ENCODE measurements at regions not wholly inside any gene's neighbourhood (a gene's known extent, or its start where the extent isn't known, plus 50 kb on each side); places are given as distances from the start of the nearest gene placed in this dataset.
A peak's percentile ranks its signal among the peaks of the same experiment; 100 is the strongest.
"Not testable (repeated sequence)": the region's sequence is repeated elsewhere in the genome, so short reads cannot be mapped to it uniquely, and the experiment has no call there.

DNA sequence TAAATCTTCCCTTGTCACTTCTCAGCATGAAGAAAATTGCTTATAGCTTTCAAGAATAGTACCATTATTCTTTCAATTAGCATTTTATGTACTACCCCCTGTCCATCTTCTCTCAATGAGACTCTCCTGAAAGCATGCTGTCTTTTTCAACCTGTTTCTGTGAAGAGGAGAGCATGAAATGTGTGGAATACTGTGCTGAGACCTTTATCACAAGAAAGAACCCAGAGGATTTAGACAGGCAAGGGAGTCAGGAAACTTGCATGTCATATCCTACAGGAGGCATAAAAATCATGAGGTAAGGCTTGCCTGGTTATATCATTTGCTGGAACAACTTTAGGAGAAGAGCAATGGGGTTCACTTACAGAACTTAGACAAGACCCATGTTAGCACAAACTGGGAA lies 56.7 kb upstream of the LPAR1 start:
- DNase-seq (no peak), ATAC-seq (peak in 2 of 4 donors; percentile 20 to 26)
- H3K27me3 ChIP-seq, result no peaks in the 10 kb centered on the region
- intact Hi-C loops (cut with DNase I), result no loop called here
- no peaks in the 10 kb centered on the region for H3K36me3 ChIP-seq
- peak overlapping the region in 5 of 12 donors; percentile 0 to 65 (median 50) for H3K27ac ChIP-seq
- H3K4me1 ChIP-seq, result peaks cover 0 to 11% (median 0%) of the 10 kb centered on the region in 12 donors
- no peaks in the 10 kb centered on the region for H3K9me3 ChIP-seq
- no peak overlapping the region for H3K4me3 ChIP-seq
- TF ChIP-seq CTCF (IDR thresholded peaks at IDR 0.05) (no peak), POLR2A (IDR thresholded peaks at IDR 0.05) (no peak)

DNA sequence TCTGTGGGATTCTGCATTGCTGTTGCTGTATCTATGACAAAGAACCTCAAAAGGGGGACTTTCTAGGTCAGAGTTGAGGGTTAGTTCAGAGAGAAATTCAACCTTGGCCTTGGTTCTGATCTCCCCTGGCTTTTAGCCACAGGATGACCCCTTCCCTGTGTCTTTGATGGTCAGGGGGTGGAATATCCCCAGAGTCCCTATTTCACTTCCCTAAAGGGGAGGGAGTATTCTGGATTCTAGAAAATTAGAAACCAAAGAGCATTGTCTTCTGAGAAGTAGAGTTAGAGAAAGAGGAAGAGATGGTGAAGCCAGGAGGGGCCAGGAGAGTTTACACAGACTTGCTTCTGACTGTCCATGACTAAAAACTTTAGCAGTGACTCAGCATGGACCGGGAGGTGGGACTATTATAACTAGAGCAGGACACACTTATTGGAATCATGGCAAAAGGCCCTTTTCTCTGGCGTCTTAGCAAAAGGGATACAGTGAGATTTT lies 56.2 kb upstream of the LPAR1 start:
- no peaks in the 10 kb centered on the region for H3K9me3 ChIP-seq
- H3K36me3 ChIP-seq, result no peaks in the 10 kb centered on the region
- ATAC-seq (peak in 3 of 4 donors; percentile 75 to 92 (median 82)), DNase-seq (peak in 3 of 5 donors; percentile 16 to 45 (median 32))
- 36 to 49% (median 44%) methylated on average over 2 of the region's 2 CpGs for WGBS, 4 donors
- peaks cover 0 to 11% (median 0%) of the 10 kb centered on the region in 12 donors for H3K4me1 ChIP-seq
- no peak overlapping the region for H3K4me3 ChIP-seq
- TF ChIP-seq CTCF (IDR thresholded peaks at IDR 0.05), result no peak
- TF ChIP-seq POLR2A (IDR thresholded peaks at IDR 0.05), result no peak
- peak overlapping the region in 6 of 12 donors; percentile 0 to 69 (median 42) for H3K27ac ChIP-seq
- no peaks in the 10 kb centered on the region for H3K27me3 ChIP-seq
- intact Hi-C loops (cut with DNase I), result no loop called here

DNA sequence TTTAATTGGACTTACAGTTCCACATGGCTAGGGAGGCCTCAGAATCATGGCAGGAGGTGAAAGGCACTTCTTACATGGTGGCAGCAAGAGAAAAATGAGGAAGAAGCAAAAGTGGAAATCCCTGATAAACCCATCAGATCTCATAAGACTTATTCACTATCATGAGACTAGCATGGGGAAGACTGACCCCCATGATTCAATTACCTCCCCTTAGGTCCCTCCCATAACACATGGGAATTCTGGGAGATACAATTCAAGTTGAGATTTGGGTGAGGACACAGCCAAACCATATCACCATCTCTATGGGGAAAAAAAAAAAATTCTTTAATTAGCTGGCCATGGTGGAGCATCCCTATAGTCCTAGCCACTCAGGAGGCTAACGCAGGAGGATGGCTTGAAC lies 53.9 kb upstream of the LPAR1 start:
- DNase-seq; H3K4me3 ChIP-seq; ATAC-seq; H3K27me3 ChIP-seq; H3K36me3 ChIP-seq; H3K27ac ChIP-seq; intact Hi-C loops (cut with DNase I): not testable (repeated sequence)
- WGBS, 4 donors, result 96 to 100% (median 98%) methylated on average over 1 of the region's 1 CpG
- H3K4me1 ChIP-seq, result peaks cover 0 to 11% (median 0%) of the 10 kb centered on the region in 12 donors
- peaks cover 0 to 13% (median 0%) of the 10 kb centered on the region in 12 donors for H3K9me3 ChIP-seq

Small RNA genes lying in the stretch of these regions (microRNA-seq; reads per million reads assigned to microRNA genes)
- gene MIR7702, result 0 reads per million in 4 donors
